Dermis blood vessel endothelial cell (primary cell): ENCODE measurements at regions not wholly inside any gene's neighbourhood (a gene's known extent, or its start where the extent isn't known, plus 50 kb on each side); places are given as distances from the start of the nearest gene placed in this dataset.

Experiments used
- DNase-seq: peaks from one replicate; pipeline ENCODE4 v3.0.0; 2010

DNA sequence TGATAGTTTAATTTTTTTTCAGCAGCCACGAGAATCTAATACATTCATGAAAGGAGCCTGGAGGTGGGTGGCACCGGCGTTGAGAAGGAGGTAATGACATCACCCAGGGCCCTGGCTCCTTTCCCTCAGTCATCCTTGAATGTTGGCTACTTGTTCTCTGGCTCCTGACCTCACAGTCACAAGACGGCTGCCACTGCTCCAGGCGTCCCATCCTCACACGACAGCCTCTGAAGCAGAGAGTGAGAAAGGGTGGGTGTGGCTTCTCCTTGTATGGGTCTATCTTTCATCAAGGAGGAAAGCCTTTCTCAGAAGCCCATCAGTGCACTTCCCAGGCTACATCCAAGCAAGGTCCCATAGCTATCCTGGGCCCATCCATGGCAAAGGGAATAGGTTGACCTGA lies 207.6 kb upstream of the C14orf180 start:
- DNase-seq: no peak

DNA sequence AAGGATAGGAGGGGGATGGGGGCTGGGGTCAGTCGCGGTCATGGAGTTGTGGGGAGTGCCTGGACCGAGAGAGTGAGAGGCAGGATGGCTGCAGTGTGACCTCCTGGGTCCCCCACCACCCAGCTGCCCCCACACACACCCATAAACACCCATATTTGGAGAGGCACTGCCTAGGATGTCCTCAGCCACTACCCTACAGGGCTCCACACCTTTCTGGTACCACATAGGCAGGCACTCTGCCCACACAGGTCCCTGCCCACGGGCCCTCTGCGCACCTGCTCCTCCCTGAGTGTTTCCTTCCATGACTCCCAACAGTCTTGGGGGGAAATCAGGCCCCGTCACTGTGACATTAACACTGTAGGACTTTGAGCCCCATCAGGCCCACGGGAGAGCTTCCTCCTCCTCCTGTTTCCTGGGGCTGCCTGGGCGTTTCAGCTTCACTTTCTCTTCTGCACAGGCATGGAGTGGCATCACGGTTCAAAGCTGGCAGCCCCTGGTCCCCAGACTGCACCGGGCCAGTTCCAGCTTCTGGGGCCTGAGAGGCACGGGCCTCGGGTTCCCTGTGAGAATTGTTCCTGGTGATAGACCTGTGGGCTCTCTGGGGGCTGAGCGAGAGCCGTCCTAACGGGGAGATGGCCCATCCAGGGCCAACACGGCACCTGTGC lies 207.0 kb upstream of the C14orf180 start:
- DNase-seq: no peak

DNA sequence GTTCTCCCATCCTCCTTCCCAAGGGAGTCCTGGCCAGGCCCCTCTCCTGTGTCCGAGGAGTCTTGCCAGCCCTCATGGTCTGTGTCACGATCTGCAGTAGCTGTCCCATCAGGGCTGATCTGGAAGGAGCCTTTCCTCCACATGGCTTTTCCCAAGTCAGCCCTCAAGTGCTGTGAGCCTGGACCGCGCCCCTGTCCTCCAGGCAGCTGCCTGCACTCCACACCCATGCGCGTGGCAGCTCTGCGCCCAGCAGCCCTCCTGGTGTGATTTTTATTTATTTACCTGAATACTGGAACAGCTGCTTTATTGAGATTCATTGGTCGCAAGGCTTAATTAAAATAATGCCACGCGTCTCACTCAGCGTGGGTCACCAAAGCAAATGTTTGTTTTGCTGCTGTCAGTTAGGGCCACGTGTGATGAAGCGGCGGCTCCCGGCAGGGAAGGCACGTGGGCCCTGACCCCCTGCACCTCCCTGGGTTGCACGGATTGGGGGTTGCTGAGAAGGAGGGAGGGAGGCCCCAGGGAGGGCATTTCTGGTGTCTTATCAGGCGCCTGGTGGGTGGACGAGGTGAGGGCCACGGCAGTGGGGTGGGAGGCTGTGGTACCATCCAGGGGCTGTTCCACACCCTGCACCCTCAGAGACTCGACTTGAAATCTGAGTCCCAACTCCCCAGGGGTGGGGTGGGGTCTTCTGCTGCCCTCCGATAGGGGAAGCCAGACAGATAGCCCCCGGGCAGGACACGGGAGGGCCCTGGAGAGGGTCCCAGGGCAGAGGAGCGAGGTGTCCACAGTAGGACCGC lies 206.3 kb upstream of the C14orf180 start:
- no peak for DNase-seq

DNA sequence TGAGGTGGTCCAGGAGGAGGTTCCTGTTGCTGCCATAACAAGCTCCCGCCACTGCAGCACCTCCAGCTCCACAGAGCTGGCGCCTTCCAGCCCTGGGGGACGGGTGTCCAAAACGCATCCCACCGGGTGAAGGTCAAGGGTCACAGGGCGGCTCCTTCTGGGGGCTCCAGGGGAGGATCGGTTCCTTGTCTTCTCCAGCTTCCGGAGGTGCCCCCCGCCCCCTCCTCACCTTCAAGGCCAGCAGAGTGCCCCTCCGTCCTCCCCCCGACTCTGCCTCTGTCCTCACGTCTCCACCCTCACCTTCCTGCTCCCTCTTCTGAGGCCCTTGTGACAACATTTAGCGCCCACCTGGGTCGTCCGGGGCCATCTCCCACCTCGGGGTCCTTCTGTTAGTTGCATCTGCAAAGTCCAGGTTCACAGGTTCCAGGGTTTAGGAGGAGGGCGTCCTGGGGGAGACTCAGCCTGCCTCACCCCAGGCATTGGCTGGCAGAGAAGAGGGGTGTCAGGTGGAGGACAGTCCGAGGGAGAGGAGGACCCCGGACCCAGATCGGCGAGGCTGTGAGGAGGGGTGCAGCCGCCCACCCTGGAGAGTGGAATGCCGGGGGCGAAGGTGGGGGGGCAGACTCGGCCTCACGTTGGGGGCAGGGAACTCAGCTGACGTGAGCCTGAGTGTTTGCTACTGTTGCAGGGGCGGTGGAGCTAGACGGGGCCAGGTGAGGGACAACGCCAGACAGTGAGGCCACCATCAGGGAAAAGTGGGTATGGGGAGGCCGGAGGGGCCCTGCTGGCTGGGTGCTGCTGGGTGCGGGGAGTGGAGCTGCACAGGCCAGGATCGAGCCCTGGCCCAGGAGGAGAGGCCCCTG lies 205.5 kb upstream of the C14orf180 start:
- DNase-seq: no peak

DNA sequence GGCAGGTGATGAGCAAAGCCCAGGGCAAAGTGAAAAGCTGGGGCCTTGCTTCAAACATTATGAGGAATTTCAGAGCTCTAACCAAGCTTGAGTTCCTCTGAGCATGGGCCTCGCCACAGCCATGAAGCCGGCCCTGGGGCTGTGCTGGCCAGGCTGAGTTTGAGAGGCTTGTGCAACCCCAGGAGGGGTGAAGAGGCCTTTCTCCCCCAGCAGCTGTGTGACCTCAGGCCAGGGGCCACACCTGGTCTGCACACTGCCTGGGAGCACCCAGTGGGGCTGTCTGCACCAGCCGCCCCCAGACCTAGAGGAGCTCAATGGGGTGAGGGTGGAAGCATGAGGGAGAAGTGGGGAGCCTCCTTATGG lies 204.9 kb upstream of the C14orf180 start:
- no peak for DNase-seq

DNA sequence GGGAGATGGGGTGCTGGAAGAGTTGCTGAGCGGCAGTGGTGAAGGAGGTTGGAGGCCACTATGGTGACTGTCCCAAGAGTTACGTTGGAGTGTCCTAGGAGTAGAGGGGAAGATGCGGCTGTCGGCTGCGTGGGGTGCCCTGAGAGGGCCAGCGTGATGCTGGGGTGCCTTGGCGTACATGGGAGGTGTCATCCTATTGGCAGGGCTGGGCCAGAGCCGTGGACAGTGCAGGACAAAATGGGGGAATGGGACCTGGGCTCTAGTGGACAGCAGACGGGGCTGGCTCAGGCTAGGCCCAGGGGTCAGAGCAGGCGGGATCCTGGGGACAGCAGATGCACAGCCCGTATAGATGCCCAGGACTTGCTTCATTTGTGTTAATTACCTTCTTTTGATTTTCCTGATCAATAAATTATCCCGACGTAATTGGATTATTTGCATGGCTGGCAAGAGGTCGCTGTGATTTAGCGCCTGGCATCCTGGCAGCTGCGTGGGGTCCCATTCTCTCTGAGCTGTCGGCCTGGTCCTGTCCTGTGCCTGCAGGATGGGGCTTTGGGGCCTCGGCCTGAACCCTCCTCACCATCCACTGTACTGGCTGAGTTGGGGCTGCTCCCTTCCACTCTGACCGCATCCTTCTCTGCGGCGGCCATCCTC lies 203.9 kb upstream of the C14orf180 start:
- no peak for DNase-seq

DNA sequence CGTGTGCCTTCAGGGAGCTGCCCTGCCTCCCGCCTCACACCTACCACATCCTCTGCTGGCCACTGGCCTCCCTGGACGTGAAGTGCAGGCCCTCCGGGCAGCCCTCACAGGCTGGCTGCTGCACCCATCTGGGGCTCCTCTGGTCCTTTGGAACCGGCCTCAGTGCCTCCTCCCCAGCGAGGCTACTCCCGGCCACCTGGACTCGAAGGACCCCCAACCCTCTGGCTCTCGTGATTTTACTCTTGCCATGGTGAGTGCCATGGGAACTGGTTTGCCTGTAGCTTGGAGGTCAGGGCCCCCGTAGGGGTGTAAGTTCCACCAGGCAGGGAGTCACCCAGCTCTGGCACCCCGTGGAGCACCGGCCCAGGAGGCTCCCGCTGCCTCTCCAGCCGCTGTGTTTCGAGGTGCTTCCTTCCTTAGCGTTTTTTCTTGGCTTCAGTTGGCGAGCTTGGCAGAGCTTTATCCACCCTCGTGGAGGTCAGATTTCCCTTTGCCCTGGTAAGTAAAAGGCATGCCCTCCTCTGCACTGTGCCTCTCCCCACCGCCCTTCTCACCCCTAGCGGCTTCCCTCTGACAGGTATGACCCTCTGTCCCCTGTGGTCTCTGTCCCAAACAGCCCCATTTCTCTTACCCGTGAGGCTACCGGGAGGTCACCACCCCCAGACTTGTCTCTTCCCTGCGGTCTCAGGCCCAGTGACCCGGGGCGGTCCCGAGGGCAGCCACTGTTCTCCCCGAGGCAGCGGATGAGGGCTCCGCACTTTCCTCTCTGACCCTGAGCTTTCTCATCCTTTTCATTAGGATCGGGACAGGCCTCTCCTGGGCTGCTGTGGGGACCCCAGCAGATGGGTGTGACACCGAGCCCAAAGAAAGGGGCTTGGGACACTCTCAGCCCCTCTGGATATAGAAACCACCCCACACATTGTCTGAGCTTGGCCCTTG lies 203.1 kb upstream of the C14orf180 start:
- no peak for DNase-seq

DNA sequence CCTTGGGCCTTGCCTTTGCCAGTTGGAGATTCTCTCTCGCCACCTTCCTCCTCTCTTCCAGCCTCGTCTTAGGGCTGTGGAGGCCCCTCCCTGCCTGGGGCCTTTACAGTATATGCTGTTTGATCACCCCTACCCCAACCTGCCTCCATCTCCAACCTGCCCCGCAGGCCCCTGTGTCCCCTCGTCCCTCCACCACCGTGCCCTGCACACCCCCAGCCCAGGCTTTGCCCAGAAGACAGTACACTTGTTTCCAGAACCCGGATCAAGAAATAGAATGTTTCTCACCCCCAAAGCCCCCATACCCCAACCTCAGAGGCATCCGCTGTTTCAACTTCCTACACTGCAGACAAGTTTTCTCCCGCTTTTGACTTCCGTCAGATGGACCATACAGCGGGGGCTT lies 202.3 kb upstream of the C14orf180 start:
- DNase-seq: no peak

DNA sequence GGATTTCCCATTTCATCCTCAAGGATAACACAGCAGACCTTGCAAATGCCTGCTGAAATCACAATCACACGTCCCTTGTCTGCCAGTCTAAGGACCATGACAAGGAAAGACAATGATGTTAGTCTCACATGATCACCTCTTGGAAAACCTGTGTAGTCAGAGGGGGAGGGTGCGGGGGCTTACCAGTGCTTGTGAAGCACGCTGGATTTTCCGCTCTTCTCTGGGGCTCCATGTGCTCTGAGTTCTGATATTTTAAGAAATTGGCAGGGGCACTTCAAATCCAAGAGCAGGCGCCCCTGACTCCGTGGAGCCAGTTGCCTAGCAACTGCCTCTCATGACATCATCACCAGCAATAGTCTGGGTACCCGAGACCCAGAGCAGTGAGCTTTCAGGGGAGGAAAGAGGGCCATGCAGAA lies 200.9 kb upstream of the C14orf180 start:
- DNase-seq: no peak

DNA sequence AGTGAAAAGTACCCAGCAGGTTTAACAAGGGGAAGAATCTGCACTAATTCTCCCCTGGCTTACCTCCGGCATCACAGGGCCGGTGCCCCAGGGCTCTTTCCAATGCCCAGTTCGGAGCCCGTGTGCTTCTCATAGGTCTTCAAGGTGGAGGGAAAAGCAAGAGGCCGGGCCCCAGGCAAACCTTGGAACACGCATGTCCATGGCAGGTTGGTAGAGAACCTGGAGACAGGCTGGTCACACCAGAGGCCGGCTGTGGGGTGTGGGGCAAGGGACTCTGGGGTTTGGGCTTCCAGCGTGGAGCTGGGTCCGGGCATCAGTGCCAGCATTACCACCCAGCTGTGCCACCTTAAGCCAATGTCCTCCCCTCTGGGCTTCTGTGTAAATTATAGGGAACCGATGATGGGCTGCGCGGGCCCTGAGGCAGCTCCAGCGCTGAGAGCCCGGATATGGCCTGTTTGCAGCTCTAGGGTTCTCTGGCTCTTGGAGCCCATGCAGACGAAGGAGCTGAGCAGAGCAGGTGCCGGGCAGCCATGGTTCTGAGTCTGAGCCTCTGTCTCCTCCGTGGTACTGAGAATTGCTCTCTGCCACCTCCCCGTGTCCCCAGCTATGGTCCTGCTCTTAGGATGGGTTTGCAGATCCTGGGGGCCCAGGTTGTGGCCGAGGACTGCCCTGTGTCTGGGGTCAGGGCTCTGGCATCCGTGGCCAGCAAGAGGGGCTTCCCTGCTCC lies 197.0 kb upstream of the C14orf180 start:
- no peak for DNase-seq

DNA sequence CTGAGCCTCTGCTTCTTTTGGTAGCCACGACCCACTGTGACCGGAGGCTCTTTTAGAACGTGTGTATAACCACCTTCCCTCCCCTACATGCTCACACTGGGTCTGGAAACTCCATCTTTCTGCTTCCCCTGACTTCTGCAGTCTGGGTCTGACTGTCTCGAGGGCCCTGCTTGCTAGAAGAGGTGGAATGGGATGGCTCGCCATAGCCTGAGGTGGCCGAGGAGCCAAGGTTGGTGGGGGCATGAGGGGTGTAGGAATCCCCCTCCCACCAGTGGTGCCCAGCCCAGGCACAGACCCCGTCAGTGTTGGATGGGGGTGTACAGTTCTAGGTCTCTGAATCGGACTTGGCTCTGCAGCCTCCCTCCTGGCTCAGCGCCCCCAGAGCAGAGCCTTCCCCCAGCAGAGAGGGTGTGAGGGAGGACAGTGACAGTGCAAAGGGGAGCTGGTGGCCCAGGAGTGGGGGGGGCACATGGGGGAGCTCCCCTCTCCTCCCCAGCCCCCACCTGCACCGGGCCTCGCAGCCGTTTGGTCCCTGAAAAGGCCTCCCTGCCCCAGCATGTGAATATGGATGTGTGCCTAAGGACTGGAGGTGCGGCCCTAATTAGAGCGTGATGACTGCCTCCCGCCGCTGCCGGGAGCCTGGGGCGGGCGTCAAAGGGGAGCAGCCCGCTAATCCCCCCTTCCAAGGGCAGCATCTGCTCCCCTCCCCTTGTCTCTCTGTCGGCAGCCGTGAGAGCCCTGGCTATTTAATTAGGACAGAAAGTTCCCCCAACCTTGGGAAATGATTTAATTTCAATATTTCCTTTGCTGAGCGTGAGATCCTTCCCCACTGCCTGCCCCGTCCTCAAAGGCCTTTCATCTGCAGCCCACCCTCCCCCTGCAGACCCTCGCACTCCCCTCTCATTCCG lies 196.2 kb upstream of the C14orf180 start:
- DNase-seq: no peak

DNA sequence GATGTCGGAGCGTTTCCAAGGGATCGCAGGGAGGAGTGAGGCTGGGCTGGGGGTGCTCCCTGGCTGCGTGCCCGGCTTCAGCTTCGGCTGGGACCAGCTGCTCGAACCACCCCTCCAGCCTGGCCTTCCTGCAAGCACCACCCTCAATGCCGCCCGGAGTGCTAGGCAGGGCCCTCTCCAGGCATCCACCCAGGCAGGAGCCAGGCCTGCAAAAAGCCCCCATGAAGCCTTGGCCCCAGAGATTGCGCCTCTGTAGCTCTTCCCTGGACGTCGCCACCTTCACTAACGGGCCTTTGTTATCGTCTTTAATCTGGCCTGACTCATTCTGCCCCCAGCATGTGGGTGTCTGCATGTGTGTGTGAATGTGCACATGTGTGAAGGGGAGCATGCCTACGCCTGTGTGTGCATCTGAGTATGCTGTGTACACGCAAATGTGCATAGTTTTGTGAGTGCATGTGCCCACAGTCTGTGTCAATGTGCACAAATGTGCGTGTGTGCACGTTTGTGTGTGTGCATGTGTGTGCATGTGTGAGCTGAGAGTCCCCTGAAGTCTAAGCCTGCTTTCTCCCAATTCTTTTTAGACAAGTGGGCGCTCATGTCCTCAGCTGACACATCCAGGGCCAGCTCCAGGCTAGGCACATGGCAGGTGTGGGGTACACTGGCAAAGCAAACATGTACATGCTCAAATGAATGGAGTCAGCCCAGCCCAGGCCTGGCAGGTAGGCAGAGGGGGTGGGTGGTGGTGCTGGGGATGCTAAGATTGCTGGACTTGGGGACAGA lies 195.4 kb upstream of the C14orf180 start:
- DNase-seq: no peak

DNA sequence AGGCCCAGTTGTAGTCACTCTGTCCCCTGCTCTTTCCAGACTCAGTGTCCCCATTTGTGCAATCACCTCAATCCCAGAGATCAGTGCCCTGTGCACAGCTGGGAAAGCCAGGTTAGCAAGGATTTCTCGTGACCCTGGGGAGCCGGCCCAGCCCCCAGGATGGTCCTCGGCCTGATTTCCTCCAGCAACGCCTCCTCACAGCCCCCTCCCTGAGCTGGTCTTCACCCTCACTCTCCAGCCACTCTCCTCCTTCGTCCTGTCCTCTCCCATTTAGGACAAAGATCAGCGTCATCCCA lies 194.8 kb upstream of the C14orf180 start:
- DNase-seq: no peak

DNA sequence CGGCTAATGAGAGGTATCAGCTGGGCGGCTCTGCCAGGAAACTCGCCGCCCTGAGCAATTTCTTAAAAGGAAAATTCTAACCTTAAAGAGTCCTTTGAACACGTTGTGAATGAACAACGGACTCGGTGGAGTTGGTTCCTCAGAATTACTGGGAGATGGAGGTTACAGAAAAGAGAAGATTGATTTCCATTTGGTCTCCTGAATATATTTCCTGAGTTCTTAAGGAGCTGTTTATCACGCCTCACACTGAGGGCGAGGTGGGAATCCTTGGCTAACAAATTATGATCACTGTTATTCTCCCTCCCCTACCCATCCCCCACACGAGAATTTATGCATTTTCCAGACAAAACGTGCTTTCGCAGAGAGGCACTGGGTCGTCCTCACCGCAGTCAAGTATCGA lies 194.5 kb upstream of the C14orf180 start:
- DNase-seq: no peak

DNA sequence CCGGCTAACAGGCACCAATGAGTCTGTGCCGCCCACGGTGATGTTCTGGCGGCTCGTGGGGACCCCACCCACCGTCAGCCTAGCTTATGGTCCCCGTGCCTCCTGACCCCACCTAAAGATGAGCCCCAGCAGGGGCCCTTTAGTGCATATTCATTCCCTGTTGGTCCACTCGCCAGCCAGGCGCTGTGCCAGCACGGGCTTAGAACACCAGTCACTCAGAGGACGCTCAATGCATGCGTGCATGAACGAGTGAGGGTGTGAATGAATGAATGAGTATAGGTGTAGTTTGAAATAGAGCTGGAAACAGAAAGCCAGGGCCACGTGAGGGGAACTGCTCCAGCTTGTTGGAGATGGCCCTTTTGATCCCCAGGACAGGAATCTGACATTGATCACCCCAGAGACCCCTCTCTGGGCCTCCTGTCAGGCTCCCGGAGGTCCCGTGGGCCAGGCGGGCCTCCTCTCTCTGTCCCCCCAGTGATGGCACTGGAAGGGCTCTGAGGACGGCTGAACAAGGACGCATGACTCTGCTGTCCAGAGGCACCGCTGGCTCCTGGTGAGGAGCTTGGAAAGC lies 193.9 kb upstream of the C14orf180 start:
- DNase-seq: no peak

DNA sequence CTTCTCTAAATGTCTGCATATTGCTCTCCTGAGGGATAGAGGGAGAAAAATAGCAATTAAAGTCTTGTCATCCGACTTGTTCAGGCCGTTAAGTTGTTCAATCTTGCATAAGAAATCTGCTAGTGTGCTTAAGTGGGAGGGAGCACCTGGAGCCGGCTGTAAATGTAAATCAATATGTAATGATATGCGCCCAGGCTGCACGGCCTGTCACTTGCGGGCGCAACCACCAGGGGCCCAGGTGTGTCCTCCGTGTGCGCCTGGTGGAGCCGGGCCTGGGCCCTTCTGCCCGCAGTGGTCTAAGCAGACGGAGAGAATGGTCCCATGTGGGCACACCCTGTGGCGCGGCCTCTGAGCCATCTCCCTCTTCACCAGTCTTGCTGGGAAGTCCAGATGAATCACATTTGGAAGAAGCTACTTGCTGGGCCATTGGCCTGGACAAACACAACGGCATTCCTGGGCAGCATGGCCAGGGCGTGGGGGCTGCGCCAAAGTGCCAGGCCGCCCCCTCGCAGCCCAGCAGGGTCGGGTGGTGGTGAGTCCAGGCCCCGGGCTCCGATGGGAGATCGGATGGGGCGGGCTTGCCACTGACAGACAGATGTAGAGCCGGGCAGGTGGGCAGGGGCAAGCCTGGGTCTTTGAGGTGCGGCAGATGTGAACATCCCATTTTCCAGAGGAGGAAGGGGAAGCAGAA lies 193.3 kb upstream of the C14orf180 start:
- no peak for DNase-seq

DNA sequence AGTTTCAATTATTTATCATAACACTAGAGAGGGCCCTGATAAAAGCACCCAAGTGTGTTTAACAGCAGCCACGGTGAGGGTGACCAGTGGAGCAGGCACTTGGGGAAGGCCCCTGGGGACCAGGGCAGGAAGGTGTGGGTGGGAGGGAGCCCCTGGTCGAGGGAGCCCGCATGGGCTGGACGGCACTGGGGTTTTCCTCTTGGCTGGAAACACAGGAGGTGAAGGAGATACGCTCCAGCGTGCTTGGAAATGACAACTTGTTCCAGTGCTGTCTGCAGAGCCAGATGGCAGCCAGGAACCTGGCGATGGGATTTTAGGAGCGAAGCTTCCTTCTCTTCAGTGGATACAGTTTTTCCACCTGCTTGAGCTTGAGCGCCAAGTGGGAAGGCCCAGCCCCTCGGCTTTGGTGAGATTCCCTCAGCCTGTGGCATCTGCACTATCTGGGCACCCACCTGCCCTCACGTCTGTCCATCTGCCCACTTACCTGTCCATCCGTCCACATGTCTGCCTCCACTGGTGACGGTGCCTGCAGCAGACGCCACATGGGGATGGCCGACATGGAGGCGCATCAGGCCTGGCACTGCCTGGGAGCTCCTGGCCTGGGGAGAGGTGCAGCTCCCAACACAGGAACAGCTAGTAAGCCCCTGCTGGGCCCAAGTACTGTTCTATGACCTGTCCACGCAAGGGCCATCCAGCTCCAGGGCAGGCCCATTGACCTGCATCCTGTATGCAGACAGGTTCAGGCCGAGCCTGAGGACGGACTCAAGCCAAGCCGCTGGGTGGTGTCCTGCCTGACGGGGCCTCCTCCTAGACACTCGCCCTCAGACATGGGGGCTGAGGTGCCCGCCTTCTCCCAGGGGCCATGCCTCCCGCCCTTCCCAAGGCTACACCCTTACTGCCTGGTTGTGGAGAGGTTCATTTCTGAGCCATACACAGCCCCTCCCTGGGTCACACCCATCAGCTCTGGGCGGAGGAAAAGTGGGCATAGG lies 192.2 kb upstream of the C14orf180 start:
- DNase-seq: no peak
